PC-3 (cell line): ENCODE measurements at regions not wholly inside any gene's neighbourhood (a gene's known extent, or its start where the extent isn't known, plus 50 kb on each side); places are given as distances from the start of the nearest gene placed in this dataset.

ENCODE experiments used
- EZH2 ChIP-seq: fragments of 300-600 bp; sonication (generic); IDR thresholded peaks from one replicate; pipeline ENCODE4 v1.6.1; 2017; ENCODE audit warnings: antibody characterized with exemption, mild to moderate bottlenecking, low read length; ENCODE audit not compliant: unreplicated experiment
- TF ChIP-seq, protein P1 (sequence below): fragments of 300-600 bp; sonication (generic); conservative IDR thresholded peaks from 2 replicates; pipeline ENCODE4 v1.5.1; 2017; ENCODE audit warnings: antibody characterized with exemption, low read depth, mild to moderate bottlenecking, low read length

DNA sequence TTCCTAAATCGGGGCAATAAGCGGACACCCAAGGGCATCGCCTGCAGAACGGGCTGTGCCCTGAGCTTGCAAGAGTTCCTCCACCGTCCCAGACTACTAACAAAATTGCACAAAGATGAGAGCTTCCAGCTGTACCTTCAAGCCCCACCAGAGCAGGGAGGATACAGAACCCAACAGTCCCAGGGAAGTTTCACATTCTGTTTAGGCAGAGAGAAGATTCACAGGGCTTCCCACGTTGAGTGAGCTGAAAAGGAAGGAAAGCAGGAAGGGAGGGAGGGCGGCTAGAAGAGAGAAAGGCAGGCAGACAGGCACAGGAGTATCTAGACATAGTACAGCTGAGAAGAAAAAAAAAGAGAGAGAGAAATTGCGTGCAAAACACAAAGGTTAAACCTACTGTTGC is 112.6 kb upstream of the AFDN start:
- TF ChIP-seq, protein P1, sequence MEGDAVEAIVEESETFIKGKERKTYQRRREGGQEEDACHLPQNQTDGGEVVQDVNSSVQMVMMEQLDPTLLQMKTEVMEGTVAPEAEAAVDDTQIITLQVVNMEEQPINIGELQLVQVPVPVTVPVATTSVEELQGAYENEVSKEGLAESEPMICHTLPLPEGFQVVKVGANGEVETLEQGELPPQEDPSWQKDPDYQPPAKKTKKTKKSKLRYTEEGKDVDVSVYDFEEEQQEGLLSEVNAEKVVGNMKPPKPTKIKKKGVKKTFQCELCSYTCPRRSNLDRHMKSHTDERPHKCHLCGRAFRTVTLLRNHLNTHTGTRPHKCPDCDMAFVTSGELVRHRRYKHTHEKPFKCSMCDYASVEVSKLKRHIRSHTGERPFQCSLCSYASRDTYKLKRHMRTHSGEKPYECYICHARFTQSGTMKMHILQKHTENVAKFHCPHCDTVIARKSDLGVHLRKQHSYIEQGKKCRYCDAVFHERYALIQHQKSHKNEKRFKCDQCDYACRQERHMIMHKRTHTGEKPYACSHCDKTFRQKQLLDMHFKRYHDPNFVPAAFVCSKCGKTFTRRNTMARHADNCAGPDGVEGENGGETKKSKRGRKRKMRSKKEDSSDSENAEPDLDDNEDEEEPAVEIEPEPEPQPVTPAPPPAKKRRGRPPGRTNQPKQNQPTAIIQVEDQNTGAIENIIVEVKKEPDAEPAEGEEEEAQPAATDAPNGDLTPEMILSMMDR = no peak
- TF ChIP-seq EZH2 = no peak
